Esophagus squamous epithelium (tissue), 5 donors: ENCODE measurements at regions not wholly inside any gene's neighbourhood (a gene's known extent, or its start where the extent isn't known, plus 50 kb on each side); places are given as distances from the start of the nearest gene placed in this dataset.
"Not testable (repeated sequence)": the region's sequence is repeated elsewhere in the genome, so short reads cannot be mapped to it uniquely, and the experiment has no call there.

Source experiments
- DNase-seq: peaks from one replicate; lab custom pipeline; 2025; lab: John Stamatoyannopoulos, UW
- H3K27ac ChIP-seq, 4 donors: fragments of 200-600 bp; sonication (generic); one replicate each; pipeline ENCODE4 v1.5.1; 2016 to 2019; ENCODE audit warnings: mild to moderate bottlenecking in 1 of 4
- H3K27me3 ChIP-seq, 4 donors: fragments of 200-600 bp; sonication (generic); 1 replicate in 3 of 4; 2 replicates in 1 of 4; pipeline versions ENCODE4 v1.5.1 to v1.6.0; 2017 to 2021; ENCODE audit warnings: antibody characterized with exemption in 1 of 4
- H3K36me3 ChIP-seq, 3 donors: fragments of 200-600 bp; sonication (generic); one replicate each; pipeline ENCODE4 v1.5.1; 2016 to 2019
- H3K4me1 ChIP-seq, 3 donors: fragments of 200-600 bp; sonication (generic); one replicate each; pipeline ENCODE4 v1.5.1; 2017 to 2019
- H3K4me3 ChIP-seq, 4 donors: fragments of 200-600 bp; sonication (generic); 1 replicate in 3 of 4; 2 replicates in 1 of 4; pipeline ENCODE4 v1.5.1; 2016 to 2019; ENCODE audit warnings: mild to moderate bottlenecking in 2 of 4, moderate library complexity in 1 of 4
- H3K9me3 ChIP-seq, 3 donors: fragments of 200-600 bp; sonication (generic); one replicate each; pipeline ENCODE4 v1.5.1; 2016 to 2019
- POLR2A ChIP-seq, 4 donors: fragments of 450-650 bp; IDR thresholded peaks; one replicate each; pipeline ENCODE4 v1.6.1; 2017; ENCODE audit warnings: antibody characterized with exemption in 4 of 4, mild to moderate bottlenecking in 4 of 4, moderate library complexity in 3 of 4
- WGBS, 2 donors: methylation state at CpG; one replicate each; pipeline ENCODE4 v1.1.5; 2018; 5-methylcytosine and 5-hydroxymethylcytosine counted together
- intact Hi-C: fragments of 100-400 bp; cut with DNase I; formaldehyde crosslinking; loops from one replicate; pipeline ENCODE4 v1.15.0; 2022
- TF ChIP-seq, protein P1 (sequence below), 6 experiments: fragments of 450-650 bp in 4 of 6; fragments of 200-600 bp in 2 of 6; sonication (generic) in 2 of 6; IDR thresholded peaks; one replicate each; pipeline ENCODE4 v1.5.1; 2016 to 2019; ENCODE audit warnings: antibody characterized with exemption in 6 of 6, mild to moderate bottlenecking in 4 of 6, moderate library complexity in 4 of 6
- donor health status: DM: yes; HTN: yes; CAD: no.

DNA sequence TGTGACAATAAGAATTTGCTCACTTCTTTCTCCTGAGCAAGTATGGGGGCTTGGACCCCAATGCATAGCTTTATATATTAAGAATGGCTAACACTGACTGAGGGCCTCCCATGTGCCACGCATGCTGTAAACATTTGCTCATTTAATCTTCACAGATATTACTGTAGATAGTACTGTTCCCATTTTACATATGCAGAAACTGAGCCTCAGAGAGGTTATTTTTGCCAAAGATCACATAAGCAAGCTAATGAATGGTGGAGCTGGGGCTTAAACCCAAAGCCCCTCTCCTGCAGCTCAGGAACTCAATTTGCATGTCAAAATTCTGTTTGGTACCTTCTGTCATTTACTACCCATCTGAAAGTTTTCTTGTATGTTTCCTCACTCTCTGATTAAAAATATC, 163.5 kb upstream of the NFIA start:
- TF ChIP-seq, protein P1, sequence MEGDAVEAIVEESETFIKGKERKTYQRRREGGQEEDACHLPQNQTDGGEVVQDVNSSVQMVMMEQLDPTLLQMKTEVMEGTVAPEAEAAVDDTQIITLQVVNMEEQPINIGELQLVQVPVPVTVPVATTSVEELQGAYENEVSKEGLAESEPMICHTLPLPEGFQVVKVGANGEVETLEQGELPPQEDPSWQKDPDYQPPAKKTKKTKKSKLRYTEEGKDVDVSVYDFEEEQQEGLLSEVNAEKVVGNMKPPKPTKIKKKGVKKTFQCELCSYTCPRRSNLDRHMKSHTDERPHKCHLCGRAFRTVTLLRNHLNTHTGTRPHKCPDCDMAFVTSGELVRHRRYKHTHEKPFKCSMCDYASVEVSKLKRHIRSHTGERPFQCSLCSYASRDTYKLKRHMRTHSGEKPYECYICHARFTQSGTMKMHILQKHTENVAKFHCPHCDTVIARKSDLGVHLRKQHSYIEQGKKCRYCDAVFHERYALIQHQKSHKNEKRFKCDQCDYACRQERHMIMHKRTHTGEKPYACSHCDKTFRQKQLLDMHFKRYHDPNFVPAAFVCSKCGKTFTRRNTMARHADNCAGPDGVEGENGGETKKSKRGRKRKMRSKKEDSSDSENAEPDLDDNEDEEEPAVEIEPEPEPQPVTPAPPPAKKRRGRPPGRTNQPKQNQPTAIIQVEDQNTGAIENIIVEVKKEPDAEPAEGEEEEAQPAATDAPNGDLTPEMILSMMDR (IDR thresholded peaks at IDR 0.05), result no peak
- TF ChIP-seq POLR2A (IDR thresholded peaks at IDR 0.05), result no peak
- intact Hi-C loops, result no loop called here
- Histone ChIP-seq H3K4me3 (no peak overlapping the region), H3K4me1 (peaks cover 0 to 3% (median 0%) of the 10 kb centered on the region in 3 donors), H3K9me3 (no peaks in the 10 kb centered on the region), H3K36me3 (no peaks in the 10 kb centered on the region), H3K27me3 (no peaks in the 10 kb centered on the region), H3K27ac (no peak overlapping the region)
- no peak for DNase-seq
- WGBS, 2 donors, result 82 to 100% methylated on average over 1 of the region's 1 CpG

DNA sequence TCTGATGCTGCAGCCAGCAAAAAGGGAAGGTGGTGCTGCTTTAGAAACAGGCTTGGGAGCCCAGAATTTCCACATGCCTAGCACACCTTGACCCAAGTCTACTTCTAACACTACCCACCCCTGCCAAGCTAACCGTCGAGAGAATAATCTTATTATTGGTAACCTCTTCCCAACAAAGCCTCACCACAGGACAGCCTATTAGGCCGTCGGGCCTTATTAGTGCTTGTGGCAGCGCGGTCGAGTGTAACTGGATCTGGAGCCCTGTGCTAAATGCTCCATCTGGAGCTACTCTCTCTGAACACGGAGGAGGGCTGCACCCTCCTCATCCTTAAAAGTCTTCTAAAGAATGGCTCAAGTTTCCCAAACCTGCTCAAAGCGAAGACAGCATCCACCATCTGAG, 165.5 kb upstream of the NFIA start:
- intact Hi-C loops, result no loop called here
- Histone ChIP-seq H3K36me3 (no peaks in the 10 kb centered on the region), H3K27ac (no peak overlapping the region), H3K27me3 (no peaks in the 10 kb centered on the region), H3K4me3 (no peak overlapping the region), H3K4me1 (no peaks in the 10 kb centered on the region), H3K9me3 (no peaks in the 10 kb centered on the region)
- no peak for DNase-seq
- 87 to 95% methylated on average over 9 of the region's 9 CpGs for WGBS, 2 donors
- no peak for TF ChIP-seq POLR2A (IDR thresholded peaks at IDR 0.05)
- TF ChIP-seq, protein P1 (IDR thresholded peaks at IDR 0.05), result no peak

DNA sequence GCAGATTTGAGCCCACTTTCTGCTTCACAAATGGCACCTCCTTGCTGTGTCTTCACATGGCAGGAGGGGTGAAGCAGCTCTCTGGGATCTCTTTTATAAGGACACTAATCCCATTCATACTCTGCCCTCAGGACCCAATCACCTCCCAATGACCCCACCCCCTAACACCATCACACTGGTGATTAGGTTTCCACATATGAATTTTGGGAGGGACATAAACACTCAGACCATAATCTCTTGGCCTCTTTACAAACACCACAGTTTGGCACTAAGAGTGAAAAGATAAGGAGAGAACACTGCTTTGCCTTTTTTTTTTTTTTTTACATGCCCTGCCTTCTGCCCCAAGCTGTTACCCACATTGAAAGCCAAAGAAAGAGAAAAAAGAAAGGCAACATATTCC, 166.2 kb upstream of the NFIA start:
- no peaks in the 10 kb centered on the region for H3K36me3 ChIP-seq
- H3K27me3 ChIP-seq, result no peaks in the 10 kb centered on the region
- no peak for TF ChIP-seq POLR2A (IDR thresholded peaks at IDR 0.05)
- TF ChIP-seq, protein P1 (IDR thresholded peaks at IDR 0.05), result no peak
- H3K4me3 ChIP-seq, result no peak overlapping the region
- H3K9me3 ChIP-seq, result no peaks in the 10 kb centered on the region
- intact Hi-C loops, result no loop called here
- H3K4me1 ChIP-seq, result no peaks in the 10 kb centered on the region
- no peak overlapping the region for H3K27ac ChIP-seq
- no peak for DNase-seq

DNA sequence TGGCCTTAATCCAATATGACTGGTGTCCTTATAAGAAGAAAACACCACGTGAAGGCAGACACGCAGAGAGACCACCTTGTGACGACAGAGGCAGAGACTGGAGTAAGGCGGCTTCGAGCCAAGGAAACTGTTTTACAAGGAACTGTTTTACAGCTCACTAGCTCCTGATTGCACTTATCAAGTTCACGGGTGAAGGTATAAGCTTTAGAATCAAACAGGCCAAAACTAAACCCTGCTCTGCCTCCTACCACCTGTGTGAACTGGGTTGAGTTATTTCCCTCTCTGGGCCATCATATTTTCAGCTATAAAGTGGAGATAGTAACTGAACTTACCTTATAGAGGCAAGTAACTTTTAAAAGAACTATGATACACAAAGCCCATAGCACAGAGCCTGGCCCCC, 166.9 kb upstream of the NFIA start:
- Histone ChIP-seq H3K9me3 (no peaks in the 10 kb centered on the region), H3K36me3 (no peaks in the 10 kb centered on the region), H3K27me3 (no peaks in the 10 kb centered on the region), H3K4me1 (no peaks in the 10 kb centered on the region), H3K4me3 (no peak overlapping the region), H3K27ac (no peak overlapping the region)
- WGBS, 2 donors, result 82 to 91% methylated on average over 6 of the region's 6 CpGs
- no peak for TF ChIP-seq POLR2A (IDR thresholded peaks at IDR 0.05)
- TF ChIP-seq, protein P1 (IDR thresholded peaks at IDR 0.05), result no peak
- intact Hi-C loops, result no loop called here
- DNase-seq, result no peak

DNA sequence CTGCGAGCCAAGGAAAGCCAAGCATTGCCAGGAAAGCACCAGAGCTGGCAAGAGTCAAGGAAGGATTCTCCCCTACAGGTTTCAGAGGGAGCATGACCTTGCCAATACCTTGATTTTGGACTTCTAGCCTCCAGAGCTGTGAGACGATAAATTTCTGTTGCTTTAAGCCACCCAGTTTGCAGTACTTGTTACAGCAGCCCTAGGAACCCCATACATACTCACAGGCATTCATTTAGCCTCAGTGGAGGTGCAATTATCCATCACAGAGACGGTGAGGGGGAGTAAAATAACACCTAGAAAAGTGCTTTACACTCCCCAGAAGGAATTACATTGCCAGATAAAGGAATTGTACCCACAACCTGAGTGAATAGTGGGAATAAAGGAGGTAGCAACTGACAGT, 167.4 kb upstream of the NFIA start:
- Histone ChIP-seq H3K36me3 (no peaks in the 10 kb centered on the region), H3K4me1 (no peaks in the 10 kb centered on the region), H3K9me3 (no peaks in the 10 kb centered on the region), H3K27me3 (no peaks in the 10 kb centered on the region), H3K27ac (no peak overlapping the region), H3K4me3 (no peak overlapping the region)
- DNase-seq, result no peak
- TF ChIP-seq, protein P1 (IDR thresholded peaks at IDR 0.05), result no peak
- TF ChIP-seq POLR2A (IDR thresholded peaks at IDR 0.05), result no peak
- intact Hi-C loops, result no loop called here
- WGBS, 2 donors, result 53 to 66% methylated on average over 3 of the region's 3 CpGs

DNA sequence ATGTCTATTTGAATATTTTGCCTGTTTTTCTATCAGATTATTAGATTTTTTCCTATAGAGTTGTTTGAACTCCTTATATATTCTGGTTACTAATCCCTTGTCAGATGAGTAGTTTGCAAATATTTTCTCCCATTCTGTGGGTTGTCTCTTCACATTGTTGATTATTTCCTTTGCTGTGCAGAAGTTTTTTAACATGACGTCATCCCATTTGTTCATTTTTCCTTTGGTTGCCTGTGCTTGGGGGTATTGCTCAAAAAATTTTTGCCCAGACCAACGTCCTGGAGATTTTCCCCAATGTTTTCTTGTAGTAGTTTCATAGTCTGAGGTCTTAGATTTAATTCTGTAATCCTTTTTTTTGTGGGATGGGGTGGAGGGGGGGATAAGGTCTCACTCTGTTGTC, 168.7 kb upstream of the NFIA start:
- WGBS, 2 donors, result 41 to 47% methylated on average over 2 of the region's 2 CpGs
- H3K9me3 ChIP-seq, H3K27ac ChIP-seq, intact Hi-C loops, H3K27me3 ChIP-seq, H3K36me3 ChIP-seq, DNase-seq, H3K4me3 ChIP-seq, H3K4me1 ChIP-seq: not testable (repeated sequence)
